HepG2 (cell line): ENCODE measurements at regions not wholly inside any gene's neighbourhood (a gene's known extent, or its start where the extent isn't known, plus 50 kb on each side); places are given as distances from the start of the nearest gene placed in this dataset.

Experiments
- BCLAF1 ChIP-seq: fragments of 450-650 bp; IDR thresholded peaks from 2 replicates; pipeline ENCODE4 v1.6.1; 2017; ENCODE audit warnings: mild to moderate bottlenecking
- CREB1 ChIP-seq, 2 experiments: fragments of 450-650 bp in 1 of 2; IDR thresholded peaks; 2 replicates each; pipeline ENCODE4 v1.6.1; 2016 to 2017; ENCODE audit warnings: control low read depth in 1 of 2, mild to moderate bottlenecking in 1 of 2, missing compliant biosample characterization in 1 of 2, missing genetic modification characterization in 1 of 2
- ETV6 ChIP-seq: sonication (generic); formaldehyde crosslinking; conservative IDR thresholded peaks from 2 replicates; pipeline ENCODE4 v1.4.0; 2020; ENCODE audit warnings: missing genetic modification reagents
- GPBP1L1 ChIP-seq: sonication (generic); formaldehyde crosslinking; IDR thresholded peaks from 2 replicates; pipeline ENCODE4 v1.5.0; 2020; ENCODE audit warnings: mild to moderate bottlenecking, missing genetic modification reagents
- HMGXB4 ChIP-seq, 2 experiments: sonication (generic) in 1 of 2; formaldehyde crosslinking in 1 of 2; IDR thresholded peaks; 2 replicates each; pipeline versions ENCODE4 v1.4.0 to v1.6.1; 2018 to 2020; ENCODE audit warnings: missing genetic modification reagents in 2 of 2, borderline replicate concordance in 1 of 2, low read depth in 1 of 2, mild to moderate bottlenecking in 1 of 2, missing biosample characterization in 1 of 2
- IKZF5 ChIP-seq: IDR thresholded peaks from 2 replicates; pipeline ENCODE4 v1.6.1; 2018; ENCODE audit warnings: missing genetic modification reagents, mild to moderate bottlenecking, missing compliant biosample characterization
- KAT7 ChIP-seq: IDR thresholded peaks from 2 replicates; pipeline ENCODE4 v1.6.1; 2018; ENCODE audit warnings: borderline replicate concordance, missing compliant biosample characterization
- KDM4B ChIP-seq: sonication (generic); formaldehyde crosslinking; IDR thresholded peaks from 2 replicates; pipeline ENCODE4 v1.4.0; 2020; ENCODE audit warnings: missing genetic modification reagents
- REL ChIP-seq: sonication (generic); formaldehyde crosslinking; conservative IDR thresholded peaks from 2 replicates; pipeline ENCODE4 v1.8.0; 2022; ENCODE audit warnings: mild to moderate bottlenecking, missing genetic modification reagents, moderate library complexity
- SNAPC2 ChIP-seq: sonication (generic); formaldehyde crosslinking; IDR thresholded peaks from 2 replicates; pipeline ENCODE4 v1.8.1; 2022; ENCODE audit warnings: mild to moderate bottlenecking, missing genetic modification reagents
- TFDP1 ChIP-seq: IDR thresholded peaks from 2 replicates; pipeline ENCODE4 v1.6.1; 2016; ENCODE audit warnings: missing compliant biosample characterization, missing genetic modification reagents, borderline replicate concordance
- UBTF ChIP-seq: sonication (generic); formaldehyde crosslinking; IDR thresholded peaks from 2 replicates; pipeline ENCODE4 v1.4.0; 2020; ENCODE audit warnings: mild to moderate bottlenecking, missing genetic modification reagents
- ZBTB42 ChIP-seq: sonication (generic); formaldehyde crosslinking; IDR thresholded peaks from 2 replicates; pipeline ENCODE4 v1.5.0; 2020; ENCODE audit warnings: mild to moderate bottlenecking, missing genetic modification reagents
- ZNF724P ChIP-seq: sonication (generic); formaldehyde crosslinking; IDR thresholded peaks from 2 replicates; pipeline ENCODE4 v1.8.0; 2022; ENCODE audit warnings: missing genetic modification reagents, borderline replicate concordance
- ZSCAN25 ChIP-seq: sonication (generic); formaldehyde crosslinking; IDR thresholded peaks from 2 replicates; pipeline ENCODE4 v1.8.0; 2022; ENCODE audit warnings: mild to moderate bottlenecking, missing genetic modification reagents

- TF ChIP-seq TFDP1 (CRISPR knock-in tag) (no peak), REL (CRISPR knock-in tag) (no peak), HMGXB4 (CRISPR knock-in tag; IDR thresholded peaks at IDR 0.05; ENCODE audit: borderline replicate concordance in 1 of 2, low read depth in 1 of 2) (peak in 1 of 2 experiments; percentile 70; a peak in 2 of 4 replicates), UBTF (CRISPR knock-in tag) (peak; percentile 44; the same call in 1 of the 2 replicates), KDM4B (CRISPR knock-in tag) (no peak), ZSCAN25 (CRISPR knock-in tag) (0 out of 2 replicates have a peak, but pooled peaks have one; percentile 37), KAT7 (CRISPR knock-in tag) (no peak), BCLAF1 (no peak), GPBP1L1 (CRISPR knock-in tag) (no peak), ZNF724P (no peak), ZBTB42 (CRISPR knock-in tag) (no peak), SNAPC2 (no peak), CREB1 (IDR thresholded peaks at IDR 0.05) (no peak), CREB1 (CRISPR knock-in tag; IDR thresholded peaks at IDR 0.05) (no peak), ETV6 (no peak), IKZF5 (peak; percentile 53; the same call in 1 of the 2 replicates)
These were observed 96.7 kb downstream of the ASB1 start (continued) for GRCh38 chr2:238523158-238524110.
